ENCODE measurements at regions not wholly inside any gene's neighbourhood (a gene's known extent, or its start where the extent isn't known, plus 50 kb on each side); places are given as distances from the start of the nearest gene placed in this dataset.
"Not testable (repeated sequence)": the region's sequence is repeated elsewhere in the genome, so short reads cannot be mapped to it uniquely, and the experiment has no call there.

DNA sequence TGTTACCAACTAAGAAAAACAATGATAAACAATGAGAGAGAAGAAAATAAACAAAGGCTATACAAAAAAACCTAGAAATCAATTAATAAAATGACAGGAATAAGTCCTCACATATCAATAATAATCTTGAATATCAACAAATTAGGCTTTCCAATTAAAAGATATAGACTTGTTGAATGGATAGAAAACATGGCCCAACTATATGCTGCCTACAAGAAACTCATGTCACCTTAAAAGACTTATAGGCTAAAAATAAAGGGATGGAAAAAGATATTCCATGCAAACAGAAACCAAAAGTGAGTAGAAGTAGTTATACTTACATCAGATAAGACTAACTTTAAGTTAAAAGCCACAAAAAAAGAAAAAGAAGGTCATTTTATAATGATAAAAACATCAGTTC lies 183.9 kb downstream of the MYRFL start:
- TF ChIP-seq, protein P1, sequence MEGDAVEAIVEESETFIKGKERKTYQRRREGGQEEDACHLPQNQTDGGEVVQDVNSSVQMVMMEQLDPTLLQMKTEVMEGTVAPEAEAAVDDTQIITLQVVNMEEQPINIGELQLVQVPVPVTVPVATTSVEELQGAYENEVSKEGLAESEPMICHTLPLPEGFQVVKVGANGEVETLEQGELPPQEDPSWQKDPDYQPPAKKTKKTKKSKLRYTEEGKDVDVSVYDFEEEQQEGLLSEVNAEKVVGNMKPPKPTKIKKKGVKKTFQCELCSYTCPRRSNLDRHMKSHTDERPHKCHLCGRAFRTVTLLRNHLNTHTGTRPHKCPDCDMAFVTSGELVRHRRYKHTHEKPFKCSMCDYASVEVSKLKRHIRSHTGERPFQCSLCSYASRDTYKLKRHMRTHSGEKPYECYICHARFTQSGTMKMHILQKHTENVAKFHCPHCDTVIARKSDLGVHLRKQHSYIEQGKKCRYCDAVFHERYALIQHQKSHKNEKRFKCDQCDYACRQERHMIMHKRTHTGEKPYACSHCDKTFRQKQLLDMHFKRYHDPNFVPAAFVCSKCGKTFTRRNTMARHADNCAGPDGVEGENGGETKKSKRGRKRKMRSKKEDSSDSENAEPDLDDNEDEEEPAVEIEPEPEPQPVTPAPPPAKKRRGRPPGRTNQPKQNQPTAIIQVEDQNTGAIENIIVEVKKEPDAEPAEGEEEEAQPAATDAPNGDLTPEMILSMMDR (conservative IDR thresholded peaks at IDR 0.05 in 1 of 2, IDR thresholded peaks at IDR 0.05 in 1 of 2; ENCODE audit: low read depth in 1 of 2, low read length in 2 of 2) = no peak
- TF ChIP-seq EZH2 (IDR thresholded peaks at IDR 0.05; ENCODE audit: low read length, missing control alignments) = no peak
- H2AFZ ChIP-seq (ENCODE audit: low read length) = no peak overlapping the region
- H3K27ac ChIP-seq (ENCODE audit: insufficient read depth, low read length) = no peak overlapping the region
- no peaks in the 10 kb centered on the region for H4K20me1 ChIP-seq (ENCODE audit: control insufficient read depth, extremely low read depth, insufficient read depth, low read length)
- no peaks in the 10 kb centered on the region for H3K79me2 ChIP-seq (ENCODE audit: control insufficient read depth, insufficient read depth, low read length)
- H3K4me1 ChIP-seq (ENCODE audit: control insufficient read depth, extremely low read depth, insufficient read depth, low read length) = no peaks in the 10 kb centered on the region
- no peak overlapping the region for H3K4me3 ChIP-seq (replicated peaks in 1 of 4; ENCODE audit: control extremely low read depth in 1 of 4, insufficient read depth in 1 of 4, low read depth in 3 of 4, low read length in 4 of 4)
- no peaks in the 10 kb centered on the region for H3K9me3 ChIP-seq (ENCODE audit: control insufficient read depth, insufficient read depth, low read depth, low read length)
- no peak for DNase-seq (ENCODE audit: low read depth in 2 of 2)
- H3K4me2 ChIP-seq (ENCODE audit: extremely low read depth, insufficient read depth, low read length) = no peak overlapping the region
- no peak overlapping the region for H3K9ac ChIP-seq (ENCODE audit: insufficient read depth, low read length)
- H3K27me3 ChIP-seq (ENCODE audit: control insufficient read depth, insufficient read depth, low read length) = no peaks in the 10 kb centered on the region
- no peaks in the 10 kb centered on the region for H3K36me3 ChIP-seq (ENCODE audit: control insufficient read depth, insufficient read depth, low read length)

- Histone ChIP-seq H3K36me3 (ENCODE audit: control insufficient read depth, insufficient read depth, low read length) (no peaks in the 10 kb centered on the region), H3K4me3 (replicated peaks in 1 of 4; ENCODE audit: control extremely low read depth in 1 of 4, insufficient read depth in 1 of 4, low read depth in 3 of 4, low read length in 4 of 4) (no peak overlapping the region), H3K4me1 (ENCODE audit: control insufficient read depth, extremely low read depth, insufficient read depth, low read length) (no peaks in the 10 kb centered on the region), H4K20me1 (ENCODE audit: control insufficient read depth, extremely low read depth, insufficient read depth, low read length) (no peaks in the 10 kb centered on the region), H3K27ac (ENCODE audit: insufficient read depth, low read length) (no peak overlapping the region), H3K4me2 (ENCODE audit: extremely low read depth, insufficient read depth, low read length) (no peak overlapping the region), H3K27me3 (ENCODE audit: control insufficient read depth, insufficient read depth, low read length) (no peaks in the 10 kb centered on the region), H3K9ac (ENCODE audit: insufficient read depth, low read length) (no peak overlapping the region), H3K79me2 (ENCODE audit: control insufficient read depth, insufficient read depth, low read length) (no peaks in the 10 kb centered on the region), H3K9me3 (ENCODE audit: control insufficient read depth, insufficient read depth, low read depth, low read length) (no peaks in the 10 kb centered on the region), H2AFZ (ENCODE audit: low read length) (no peak overlapping the region)
- TF ChIP-seq, protein P1 (conservative IDR thresholded peaks at IDR 0.05 in 1 of 2, IDR thresholded peaks at IDR 0.05 in 1 of 2; ENCODE audit: low read depth in 1 of 2, low read length in 2 of 2) = no peak
- TF ChIP-seq EZH2 (IDR thresholded peaks at IDR 0.05; ENCODE audit: low read length, missing control alignments) = no peak
- no peak for DNase-seq (ENCODE audit: low read depth in 2 of 2)
Measured at GRCh38 chr12:70011353-70011752, 186.3 kb downstream of the MYRFL start.

DNA sequence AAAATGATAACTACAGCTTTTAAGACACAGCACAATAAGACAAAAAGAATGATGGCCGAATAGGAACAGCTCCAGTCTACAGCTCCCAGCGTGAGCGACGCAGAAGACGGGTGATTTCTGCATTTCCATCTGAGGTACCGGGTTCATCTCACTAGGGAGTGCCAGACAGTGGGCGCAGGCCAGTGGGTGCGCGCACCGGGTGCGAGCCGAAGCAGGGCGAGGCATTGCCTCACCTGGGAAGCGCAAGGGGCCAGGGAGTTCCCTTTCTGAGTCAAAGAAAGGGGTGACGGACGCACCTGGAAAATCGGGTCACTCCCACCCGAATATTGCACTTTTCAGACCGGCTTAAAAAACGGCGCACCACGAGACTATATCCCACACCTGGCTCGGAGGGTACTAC lies 188.0 kb downstream of the MYRFL start:
- not testable (repeated sequence) for DNase-seq (ENCODE audit: low read depth in 2 of 2); H3K4me3 ChIP-seq (replicated peaks in 1 of 4; ENCODE audit: control extremely low read depth in 1 of 4, insufficient read depth in 1 of 4, low read depth in 3 of 4, low read length in 4 of 4)

More for the DNA sequence above, 188.0 kb downstream of the MYRFL start:
- H3K36me3 ChIP-seq (ENCODE audit: control insufficient read depth, insufficient read depth, low read length); H3K27ac ChIP-seq (ENCODE audit: insufficient read depth, low read length); H2AFZ ChIP-seq (ENCODE audit: low read length); H3K79me2 ChIP-seq (ENCODE audit: control insufficient read depth, insufficient read depth, low read length); H4K20me1 ChIP-seq (ENCODE audit: control insufficient read depth, extremely low read depth, insufficient read depth, low read length); H3K9ac ChIP-seq (ENCODE audit: insufficient read depth, low read length); H3K27me3 ChIP-seq (ENCODE audit: control insufficient read depth, insufficient read depth, low read length); H3K4me2 ChIP-seq (ENCODE audit: extremely low read depth, insufficient read depth, low read length); H3K9me3 ChIP-seq (ENCODE audit: control insufficient read depth, insufficient read depth, low read depth, low read length); H3K4me1 ChIP-seq (ENCODE audit: control insufficient read depth, extremely low read depth, insufficient read depth, low read length): not testable (repeated sequence)

Measured in fibroblast of lung (primary cell).